ENCODE measurements at regions not wholly inside any gene's neighbourhood (a gene's known extent, or its start where the extent isn't known, plus 50 kb on each side); places are given as distances from the start of the nearest gene placed in this dataset.

- H3K79me2 ChIP-seq (ENCODE audit: insufficient read depth, low read length): no peaks in the 10 kb centered on the region
- ChIA-PET RAD21 (ENCODE audit: low non-redundant PET in 1 of 2, low total read pairs in 2 of 2, uncharacterized antibody in 2 of 2, unreplicated experiment in 2 of 2) (no interaction called here), CTCF (no interaction called here), POLR2A (no interaction called here)
- peak overlapping the region; percentile 37 for H3K4me2 ChIP-seq (ENCODE audit: low read length)
- DNase-seq (ENCODE audit: low read depth, low spot score) (no peak), ATAC-seq (no peak)
- peaks cover 6 to 16% of the 10 kb centered on the region in 2 experiments; a peak in 3 of 4 replicates for H3K4me1 ChIP-seq (ENCODE audit: control insufficient read depth in 1 of 2, insufficient read depth in 2 of 2, low read length in 2 of 2)
- H4K20me1 ChIP-seq (ENCODE audit: insufficient read depth): no peaks in the 10 kb centered on the region
- intact Hi-C loops (cut with micrococcal nuclease): no loop called here
- no TSS peak for BruUV-seq (replicated peaks)
- H3K9me2 ChIP-seq (ENCODE audit: insufficient read depth): no peaks in the 10 kb centered on the region
- no peak overlapping the region for H3K27ac ChIP-seq (ENCODE audit: low read depth, low read length)
- H3K36me3 ChIP-seq (ENCODE audit: control insufficient read depth in 1 of 2, insufficient read depth in 2 of 2, low read length in 2 of 2): no peaks in the 10 kb centered on the region
- peak overlapping the region; percentile 90 for H2AFZ ChIP-seq (ENCODE audit: low read depth, low read length, poor library complexity, severe bottlenecking)
- no peaks in the 10 kb centered on the region for H3K9me3 ChIP-seq (ENCODE audit: control insufficient read depth in 1 of 2, insufficient read depth in 1 of 2, low read depth in 1 of 2, low read length in 2 of 2)
- H3K9ac ChIP-seq (ENCODE audit: low read length): no peak overlapping the region
- no peak overlapping the region for H3K4me3 ChIP-seq (replicated peaks in 1 of 2; ENCODE audit: low read depth in 1 of 2, low read length in 2 of 2)
- TF ChIP-seq, protein P1, sequence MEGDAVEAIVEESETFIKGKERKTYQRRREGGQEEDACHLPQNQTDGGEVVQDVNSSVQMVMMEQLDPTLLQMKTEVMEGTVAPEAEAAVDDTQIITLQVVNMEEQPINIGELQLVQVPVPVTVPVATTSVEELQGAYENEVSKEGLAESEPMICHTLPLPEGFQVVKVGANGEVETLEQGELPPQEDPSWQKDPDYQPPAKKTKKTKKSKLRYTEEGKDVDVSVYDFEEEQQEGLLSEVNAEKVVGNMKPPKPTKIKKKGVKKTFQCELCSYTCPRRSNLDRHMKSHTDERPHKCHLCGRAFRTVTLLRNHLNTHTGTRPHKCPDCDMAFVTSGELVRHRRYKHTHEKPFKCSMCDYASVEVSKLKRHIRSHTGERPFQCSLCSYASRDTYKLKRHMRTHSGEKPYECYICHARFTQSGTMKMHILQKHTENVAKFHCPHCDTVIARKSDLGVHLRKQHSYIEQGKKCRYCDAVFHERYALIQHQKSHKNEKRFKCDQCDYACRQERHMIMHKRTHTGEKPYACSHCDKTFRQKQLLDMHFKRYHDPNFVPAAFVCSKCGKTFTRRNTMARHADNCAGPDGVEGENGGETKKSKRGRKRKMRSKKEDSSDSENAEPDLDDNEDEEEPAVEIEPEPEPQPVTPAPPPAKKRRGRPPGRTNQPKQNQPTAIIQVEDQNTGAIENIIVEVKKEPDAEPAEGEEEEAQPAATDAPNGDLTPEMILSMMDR (IDR thresholded peaks at IDR 0.05 in 2 of 3, conservative IDR thresholded peaks at IDR 0.05 in 1 of 3; ENCODE audit: borderline replicate concordance in 1 of 3, insufficient read depth in 1 of 3, low read depth in 2 of 3, low read length in 2 of 3): no peak
- TF ChIP-seq ZFX (IDR thresholded peaks at IDR 0.05): no peak
- no peak for TF ChIP-seq ATF3 (IDR thresholded peaks at IDR 0.05)
- TF ChIP-seq EGR1 (IDR thresholded peaks at IDR 0.05; ENCODE audit: low read depth): no peak
- TF ChIP-seq POLR2A (IDR thresholded peaks at IDR 0.05; ENCODE audit: borderline replicate concordance, extremely low read depth, insufficient read depth, insufficient read length): no peak
- no peak for TF ChIP-seq POLR2AphosphoS5 (IDR thresholded peaks at IDR 0.05; ENCODE audit: low read depth, low read length)
- H3K27me3 ChIP-seq (ENCODE audit: insufficient read depth, low read length): no peaks in the 10 kb centered on the region
Observed at GRCh38 chr1:218887141-218887925, 286.3 kb upstream of the LYPLAL1 start.

- Histone ChIP-seq H4K20me1 (ENCODE audit: insufficient read depth) (no peaks in the 10 kb centered on the region), H2AFZ (ENCODE audit: low read depth, low read length, poor library complexity, severe bottlenecking) (no peak overlapping the region), H3K4me3 (replicated peaks in 1 of 2; ENCODE audit: low read depth in 1 of 2, low read length in 2 of 2) (no peak overlapping the region), H3K36me3 (ENCODE audit: control insufficient read depth in 1 of 2, insufficient read depth in 2 of 2, low read length in 2 of 2) (no peaks in the 10 kb centered on the region), H3K27me3 (ENCODE audit: insufficient read depth, low read length) (no peaks in the 10 kb centered on the region), H3K4me1 (ENCODE audit: control insufficient read depth in 1 of 2, insufficient read depth in 2 of 2, low read length in 2 of 2) (peaks cover 6 to 16% of the 10 kb centered on the region in 2 experiments; a peak in 3 of 4 replicates), H3K4me2 (ENCODE audit: low read length) (no peak overlapping the region), H3K79me2 (ENCODE audit: insufficient read depth, low read length) (no peaks in the 10 kb centered on the region), H3K9ac (ENCODE audit: low read length) (no peak overlapping the region), H3K9me2 (ENCODE audit: insufficient read depth) (peaks cover 4% of the 10 kb centered on the region; the same call in 1 of the 2 replicates), H3K9me3 (ENCODE audit: control insufficient read depth in 1 of 2, insufficient read depth in 1 of 2, low read depth in 1 of 2, low read length in 2 of 2) (no peaks in the 10 kb centered on the region), H3K27ac (ENCODE audit: low read depth, low read length) (no peak overlapping the region)
- DNase-seq (ENCODE audit: low read depth, low spot score) (no peak), ATAC-seq (no peak)
- BruUV-seq (replicated peaks): no TSS peak
- RAD21 ChIA-PET (ENCODE audit: low non-redundant PET in 1 of 2, low total read pairs in 2 of 2, uncharacterized antibody in 2 of 2, unreplicated experiment in 2 of 2): no interaction called here
- CTCF ChIA-PET: no interaction called here
- POLR2A ChIA-PET: no interaction called here
- intact Hi-C loops (cut with micrococcal nuclease): no loop called here
- TF ChIP-seq SP1 (IDR thresholded peaks at IDR 0.05; ENCODE audit: low read depth): no peak
- TF ChIP-seq CEBPB (IDR thresholded peaks at IDR 0.05; ENCODE audit: low read depth): no peak
- no peak for TF ChIP-seq FOSL1 (IDR thresholded peaks at IDR 0.05; ENCODE audit: low read depth)
- no peak for TF ChIP-seq TCF7L2 (IDR thresholded peaks at IDR 0.05; ENCODE audit: borderline replicate concordance, extremely low read depth, insufficient read depth, insufficient read length)
Observed at GRCh38 chr1:218890451-218890850, 283.2 kb upstream of the LYPLAL1 start.
